CD14-positive monocyte (primary cell): ENCODE measurements at regions not wholly inside any gene's neighbourhood (a gene's known extent, or its start where the extent isn't known, plus 50 kb on each side); places are given as distances from the start of the nearest gene placed in this dataset.

Source experiments
- DNase-seq, 3 donors: peaks; one replicate each; pipeline ENCODE4 v3.0.0-alpha.2; 2011 to 2022
- H2AFZ ChIP-seq: 2 replicates; pipeline ENCODE4 v1.6.0; 2012; ENCODE audit warnings: mild to moderate bottlenecking, low read depth, low read length, inconsistent platforms; ENCODE audit not compliant: insufficient read depth, poor library complexity, severe bottlenecking
- H3K27ac ChIP-seq, 2 donors: 1 replicate in 1 of 2; 2 replicates in 1 of 2; pipeline ENCODE4 v1.5.1; 2012 to 2013; ENCODE audit warnings: low read length in 2 of 2, control low read depth in 1 of 2, inconsistent platforms in 1 of 2, low read depth in 1 of 2, mild to moderate bottlenecking in 1 of 2
- H3K27me3 ChIP-seq, 2 donors: one replicate each; pipeline versions ENCODE4 v1.6.0 to v1.6.1; 2011 to 2013; ENCODE audit warnings: low read length in 2 of 2; ENCODE audit not compliant: control insufficient read depth in 2 of 2, insufficient read depth in 2 of 2
- H3K36me3 ChIP-seq, 2 donors: replicated peaks in 1 of 2; 1 replicate in 1 of 2; 2 replicates in 1 of 2; pipeline versions ENCODE4 v1.5.1 to v1.6.1; 2012 to 2013; ENCODE audit warnings: low read length in 2 of 2, control low read depth in 1 of 2, inconsistent platforms in 1 of 2, mild to moderate bottlenecking in 1 of 2; ENCODE audit not compliant: insufficient read depth in 2 of 2, control insufficient read depth in 1 of 2
- H3K4me1 ChIP-seq, 2 donors: 1 replicate in 1 of 2; 2 replicates in 1 of 2; pipeline versions ENCODE4 v1.5.1 to v1.6.1; 2012 to 2013; ENCODE audit warnings: low read length in 2 of 2, control low read depth in 1 of 2, inconsistent platforms in 1 of 2, mild to moderate bottlenecking in 1 of 2, moderate library complexity in 1 of 2; ENCODE audit not compliant: insufficient read depth in 2 of 2, control insufficient read depth in 1 of 2
- H3K4me2 ChIP-seq: replicated peaks from 2 replicates; pipeline ENCODE3; 2012; ENCODE audit warnings: low read length, moderate library complexity, mild to moderate bottlenecking; ENCODE audit not compliant: poor library complexity, severe bottlenecking; ENCODE audit errors: extremely low read depth
- H3K4me3 ChIP-seq, 3 experiments: fragments of 200-600 bp in 1 of 3; sonication (generic) in 1 of 3; replicated peaks in 1 of 3; 1 replicate in 2 of 3; 2 replicates in 1 of 3; pipeline ENCODE4 v1.5.1; 2011 to 2013; ENCODE audit warnings: low read length in 3 of 3, mild to moderate bottlenecking in 3 of 3, control low read depth in 2 of 3, low read depth in 2 of 3, inconsistent platforms in 1 of 3, moderate library complexity in 1 of 3
- H3K79me2 ChIP-seq: 2 replicates; pipeline ENCODE4 v1.6.0; 2012; ENCODE audit warnings: mild to moderate bottlenecking, control low read depth, inconsistent platforms, low read length, moderate library complexity; ENCODE audit not compliant: insufficient read depth
- H3K9ac ChIP-seq: 2 replicates; pipeline ENCODE4 v1.6.0; 2017; ENCODE audit warnings: low read length, mild to moderate bottlenecking; ENCODE audit not compliant: insufficient read depth, poor library complexity, severe bottlenecking
- H3K9me3 ChIP-seq, 2 donors: replicated peaks in 1 of 2; 1 replicate in 1 of 2; 2 replicates in 1 of 2; pipeline versions ENCODE4 v1.5.1 to v1.6.1; 2012 to 2013; ENCODE audit warnings: low read length in 2 of 2, control low read depth in 1 of 2; ENCODE audit not compliant: control insufficient read depth in 1 of 2, insufficient read depth in 1 of 2
- H4K20me1 ChIP-seq: 2 replicates; pipeline ENCODE4 v1.6.0; 2012; ENCODE audit warnings: mild to moderate bottlenecking, low read length, control low read depth, moderate library complexity; ENCODE audit not compliant: insufficient read depth
- H3K27ac Mint-ChIP-seq, 7 donors: one replicate each; pipeline ENCODE4 v1.8.0; 2020; ENCODE audit warnings: mild to moderate bottlenecking in 7 of 7, mixed read lengths in 7 of 7, moderate library complexity in 6 of 7, inconsistent platforms in 2 of 7
- H3K27me3 Mint-ChIP-seq, 3 donors: one replicate each; pipeline ENCODE4 v1.8.0; 2021 to 2022; ENCODE audit warnings: low read depth in 3 of 3, mild to moderate bottlenecking in 3 of 3, mixed read lengths in 3 of 3, moderate library complexity in 3 of 3, inconsistent platforms in 1 of 3
- H3K36me3 Mint-ChIP-seq, 2 donors: one replicate each; pipeline ENCODE4 v1.8.0; 2020; ENCODE audit warnings: mixed read lengths in 2 of 2, inconsistent platforms in 1 of 2, mild to moderate bottlenecking in 1 of 2
- H3K4me1 Mint-ChIP-seq: one replicate; pipeline ENCODE4 v1.8.0; 2020; ENCODE audit warnings: mild to moderate bottlenecking, mixed read lengths
- H3K4me3 Mint-ChIP-seq, 2 donors: one replicate each; pipeline ENCODE4 v1.8.0; 2020; ENCODE audit warnings: mild to moderate bottlenecking in 2 of 2, mixed read lengths in 2 of 2, moderate library complexity in 1 of 2
- H3K9me3 Mint-ChIP-seq, 7 donors: one replicate each; pipeline ENCODE4 v1.8.0; 2020 to 2022; ENCODE audit warnings: mixed read lengths in 7 of 7, mild to moderate bottlenecking in 6 of 7, moderate library complexity in 6 of 7, inconsistent platforms in 2 of 7
- CTCF ChIP-seq: fragments of 200-600 bp; IDR thresholded peaks from one replicate; pipeline ENCODE4 v1.8.0; 2022; ENCODE audit warnings: antibody characterized with exemption, mild to moderate bottlenecking
- WGBS: methylation state at CpG from one replicate; pipeline ENCODE4 v1.1.5; 2013; ENCODE audit warnings: missing lambda C conversion rate; ENCODE audit not compliant: insufficient coverage; 5-methylcytosine and 5-hydroxymethylcytosine counted together
- intact Hi-C, 2 donors: fragments of 100-400 bp; cut with micrococcal nuclease; formaldehyde crosslinking; loops; one replicate each; pipeline versions ENCODE4 v1.15.0 to v1.15.1; 2023

GRCh38 chr7:36023033-36023560, 130.0 kb upstream of the EEPD1 start:
- Mint-ChIP-seq H3K27me3 (peaks cover 1 to 6% (median 5%) of the 10 kb centered on the region in 3 donors), H3K36me3 (no peaks in the 10 kb centered on the region), H3K4me3 (no peak overlapping the region), H3K27ac (no peak overlapping the region), H3K4me1 (peaks cover 5% of the 10 kb centered on the region), H3K9me3 (no peaks in the 10 kb centered on the region)
- intact Hi-C loops = no loop called here
- WGBS = no CpG with 5 or more reads among the region's 2 CpGs
- Histone ChIP-seq H3K4me3 (no peak overlapping the region), H3K9me3 (no peaks in the 10 kb centered on the region), H3K79me2 (no peaks in the 10 kb centered on the region), H3K9ac (no peak overlapping the region), H4K20me1 (no peaks in the 10 kb centered on the region), H3K4me2 (no peak overlapping the region), H2AFZ (no peak overlapping the region), H3K4me1 (no peaks in the 10 kb centered on the region), H3K27me3 (no peaks in the 10 kb centered on the region), H3K27ac (no peak overlapping the region), H3K36me3 (no peaks in the 10 kb centered on the region)
- no peak for TF ChIP-seq CTCF
- DNase-seq = no peak

- intact Hi-C loops = no loop called here
- no peaks in the 10 kb centered on the region for H4K20me1 ChIP-seq
- Mint-ChIP-seq H3K27me3 (peaks cover 1 to 7% (median 5%) of the 10 kb centered on the region in 3 donors), H3K4me3 (no peak overlapping the region), H3K36me3 (no peaks in the 10 kb centered on the region), H3K27ac (no peak overlapping the region), H3K4me1 (peaks cover 5% of the 10 kb centered on the region), H3K9me3 (no peaks in the 10 kb centered on the region)
- H3K4me2 ChIP-seq = no peak overlapping the region
- no peak overlapping the region for H3K9ac ChIP-seq
- WGBS = 82% methylated on average over 2 of the region's 4 CpGs
- DNase-seq = no peak
- no peak overlapping the region for H3K27ac ChIP-seq
- no peak overlapping the region for H3K4me3 ChIP-seq
- H3K27me3 ChIP-seq = no peaks in the 10 kb centered on the region
- H3K9me3 ChIP-seq = no peaks in the 10 kb centered on the region
- no peak for TF ChIP-seq CTCF
- no peaks in the 10 kb centered on the region for H3K79me2 ChIP-seq
- no peaks in the 10 kb centered on the region for H3K36me3 ChIP-seq
- H2AFZ ChIP-seq = no peak overlapping the region
- no peaks in the 10 kb centered on the region for H3K4me1 ChIP-seq
These were observed 127.9 kb upstream of the EEPD1 start for GRCh38 chr7:36025190-36025589.
